GM21786 (cell line): ENCODE measurements at regions not wholly inside any gene's neighbourhood (a gene's known extent, or its start where the extent isn't known, plus 50 kb on each side); places are given as distances from the start of the nearest gene placed in this dataset.

Experiments used
- ATAC-seq: cut with Tn5 transposase; IDR thresholded peaks from one replicate; pipeline ENCODE4 v1.9.1; 2021; ENCODE audit not compliant: unreplicated experiment

- ATAC-seq: no peak
These were observed 167.6 kb upstream of the CADPS start for GRCh38 chr3:63042833-63043232.

DNA sequence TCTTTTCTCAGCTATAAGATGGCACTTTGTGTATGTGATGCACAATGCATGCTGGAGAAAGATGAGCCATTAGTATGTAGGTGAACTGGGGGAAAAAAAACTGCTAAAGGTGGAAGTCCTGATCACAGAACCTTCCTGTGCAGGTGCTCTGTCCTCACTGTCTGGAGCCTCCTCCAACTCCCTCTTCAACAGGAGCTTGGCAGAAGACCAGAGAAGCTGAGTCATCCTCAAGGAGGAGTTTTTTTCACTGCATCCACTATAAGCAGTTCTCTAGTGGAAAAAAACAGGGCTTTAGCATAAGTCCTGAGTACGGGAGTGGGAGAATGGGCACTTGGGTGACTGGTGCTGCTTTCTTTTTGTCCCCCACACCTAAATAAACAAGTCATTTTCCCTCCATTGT is 168.4 kb upstream of the CADPS start:
- ATAC-seq: no peak

DNA sequence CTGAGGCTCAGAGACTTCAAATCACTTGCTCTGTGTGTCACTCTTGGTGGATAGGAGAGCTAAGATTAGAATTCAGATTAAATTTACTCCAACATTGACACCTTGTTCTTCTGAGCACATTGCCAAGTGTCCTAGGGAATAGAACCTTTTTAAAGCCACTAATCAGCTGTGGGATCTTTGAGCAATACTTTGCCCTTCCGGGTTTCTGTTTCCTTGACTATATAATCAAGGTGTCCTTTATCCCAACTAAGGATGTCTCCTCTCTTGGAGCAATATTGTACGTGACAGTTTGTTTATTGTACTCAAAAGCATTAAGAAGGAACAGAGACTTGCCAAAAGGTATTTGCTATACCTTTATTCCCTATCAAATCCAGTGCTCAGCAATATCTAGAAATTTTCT is 170.9 kb upstream of the CADPS start:
- no peak for ATAC-seq

- no peak for ATAC-seq
These were observed 171.4 kb upstream of the CADPS start for GRCh38 chr3:63046580-63046979.

GRCh38 chr3:63047068-63047467 is 171.9 kb upstream of the CADPS start:
- no peak for ATAC-seq

DNA sequence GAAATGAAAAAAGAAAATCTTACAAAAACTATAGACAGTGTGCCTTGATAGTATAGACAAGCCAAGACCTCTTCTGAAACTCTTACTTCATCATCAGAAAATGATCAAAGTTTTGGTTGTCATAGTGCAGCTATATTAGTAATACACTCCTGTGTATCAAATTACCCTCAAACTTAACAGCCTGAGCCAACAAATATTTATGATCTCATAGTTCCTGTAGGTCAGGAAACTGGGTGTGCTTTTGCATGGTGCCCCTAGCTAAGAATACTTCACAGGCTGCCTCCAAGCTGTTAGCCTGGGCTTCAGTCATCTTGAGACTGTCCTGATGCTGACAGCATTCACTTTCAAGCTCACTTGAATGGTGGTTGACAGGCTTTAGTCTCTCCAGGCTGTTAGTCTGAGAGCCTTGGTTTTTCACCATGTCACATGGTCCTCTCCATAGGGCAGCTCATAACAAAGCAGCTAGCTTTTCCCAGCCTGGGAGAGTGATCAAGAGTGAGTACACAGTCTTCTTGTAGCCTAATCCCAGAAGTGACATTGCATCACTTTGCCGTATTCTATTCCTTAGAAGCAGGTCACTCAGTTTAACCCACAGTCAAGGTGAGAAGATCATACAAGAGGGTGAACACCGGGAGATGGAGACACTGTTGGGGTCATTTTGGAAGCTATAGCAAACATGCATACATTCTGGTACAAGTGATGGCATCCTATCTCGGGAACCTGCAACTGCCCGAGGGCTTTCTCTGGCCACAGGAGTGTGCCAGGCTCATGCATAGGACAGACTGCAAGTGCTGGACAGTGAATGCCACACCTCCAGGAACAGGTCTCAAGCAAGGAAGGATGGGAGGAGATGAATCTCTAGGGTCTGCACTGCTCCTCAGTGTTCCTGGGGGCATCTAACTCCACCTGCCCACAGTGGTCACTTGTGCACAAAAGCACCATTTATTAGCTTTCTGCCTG is 173.4 kb upstream of the CADPS start:
- ATAC-seq: no peak

DNA sequence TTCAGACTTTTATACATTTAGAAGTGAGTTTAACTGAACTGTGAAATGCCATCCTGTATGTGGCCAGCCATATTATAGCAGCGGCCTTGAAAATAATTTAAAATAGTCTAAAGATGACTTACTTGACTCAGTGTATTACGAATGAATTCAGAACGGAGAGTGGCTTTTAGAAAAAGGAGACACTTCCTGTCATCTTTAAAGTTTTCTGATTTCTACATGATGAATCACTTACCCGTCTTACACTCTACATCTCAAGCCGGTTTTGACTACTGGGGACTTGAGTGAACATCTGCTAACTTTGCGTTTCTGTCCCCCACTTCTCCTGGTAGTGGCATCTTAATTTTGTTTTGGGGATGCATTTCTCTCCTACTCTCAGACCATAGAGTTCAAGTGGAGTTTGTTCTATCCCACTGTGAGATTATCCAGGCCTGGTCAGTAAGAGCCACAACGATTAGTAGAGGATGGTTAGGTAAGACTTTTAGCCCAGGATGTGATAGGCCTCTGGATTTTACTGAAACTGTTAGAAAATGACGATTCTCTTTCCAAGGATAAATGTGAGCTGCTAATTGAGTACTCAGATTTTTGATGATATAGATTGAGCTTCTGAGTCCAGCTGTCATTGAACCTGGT is 175.4 kb upstream of the CADPS start:
- ATAC-seq: no peak

GRCh38 chr3:63051920-63052319 is 176.7 kb upstream of the CADPS start:
- no peak for ATAC-seq

DNA sequence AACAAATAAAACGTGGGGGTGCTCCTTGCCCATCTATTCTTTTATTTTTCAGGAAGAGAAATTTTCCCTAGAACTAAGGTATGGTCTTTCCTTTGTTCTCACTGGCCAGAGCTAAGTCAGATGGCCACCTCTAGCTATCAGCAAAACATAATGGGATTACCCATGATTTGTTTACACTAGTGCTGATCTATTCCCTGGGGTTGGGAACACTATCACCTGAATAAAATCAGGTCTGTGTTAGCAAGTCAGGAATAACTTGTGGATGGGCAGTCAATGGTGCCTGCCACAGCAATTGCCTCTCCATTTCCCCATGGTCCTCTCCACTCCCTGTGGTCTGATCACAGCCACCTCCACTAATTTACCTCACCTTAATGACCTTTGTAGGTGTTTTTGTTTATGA is 181.7 kb upstream of the CADPS start:
- ATAC-seq: no peak

DNA sequence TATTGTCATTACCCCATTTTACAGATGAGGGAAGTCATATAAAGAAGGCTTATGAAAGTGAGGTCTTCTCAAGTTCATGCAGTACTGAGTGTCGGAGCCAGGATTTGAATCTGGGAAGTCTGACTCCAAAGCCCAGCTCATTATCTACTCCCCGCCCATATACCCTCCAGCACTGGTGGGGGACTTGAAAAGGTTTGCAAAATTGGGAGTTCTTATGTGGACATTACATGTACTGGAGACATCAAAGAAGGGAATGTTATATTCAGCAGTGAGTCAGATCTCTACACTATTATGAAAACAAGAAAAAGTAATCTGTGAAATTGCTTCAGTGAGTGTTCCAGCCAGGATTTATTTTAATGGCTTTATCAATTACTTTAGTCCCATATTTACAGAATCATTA is 185.2 kb upstream of the CADPS start:
- no peak for ATAC-seq

- ATAC-seq: no peak
These were observed 186.2 kb upstream of the CADPS start for GRCh38 chr3:63061449-63061848.

- no peak for ATAC-seq
These were observed 189.1 kb upstream of the CADPS start for GRCh38 chr3:63064209-63064755.

DNA sequence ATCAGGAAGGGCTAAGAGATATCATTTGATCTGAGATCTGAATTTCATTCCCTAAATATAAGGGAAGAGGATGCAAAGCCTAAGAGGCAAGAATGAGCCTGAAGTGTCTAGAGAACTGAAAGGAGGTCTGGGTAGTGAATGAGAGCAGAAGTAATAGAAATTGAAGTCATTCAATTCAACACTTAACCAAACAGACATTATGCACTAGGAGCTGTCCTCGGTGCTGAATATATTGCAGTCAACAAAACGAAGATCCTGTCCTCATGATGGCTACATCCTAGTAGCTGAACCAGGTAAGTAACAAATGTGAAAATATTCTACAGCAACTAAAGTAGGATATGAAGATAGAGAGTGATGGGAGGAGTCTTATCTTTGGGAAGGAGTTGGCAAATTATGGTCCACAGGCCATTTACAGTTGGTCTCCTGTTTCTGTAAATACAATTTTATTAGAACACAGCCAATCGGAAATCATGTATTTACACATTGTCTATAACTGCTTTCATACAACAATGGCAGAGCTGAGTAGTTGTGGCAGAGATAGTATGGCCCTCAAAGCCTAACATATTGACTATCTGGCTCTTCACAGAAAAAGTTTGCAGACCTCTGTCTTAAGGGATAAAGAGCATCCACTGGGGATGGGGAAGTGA is 192.9 kb upstream of the CADPS start:
- ATAC-seq: no peak

DNA sequence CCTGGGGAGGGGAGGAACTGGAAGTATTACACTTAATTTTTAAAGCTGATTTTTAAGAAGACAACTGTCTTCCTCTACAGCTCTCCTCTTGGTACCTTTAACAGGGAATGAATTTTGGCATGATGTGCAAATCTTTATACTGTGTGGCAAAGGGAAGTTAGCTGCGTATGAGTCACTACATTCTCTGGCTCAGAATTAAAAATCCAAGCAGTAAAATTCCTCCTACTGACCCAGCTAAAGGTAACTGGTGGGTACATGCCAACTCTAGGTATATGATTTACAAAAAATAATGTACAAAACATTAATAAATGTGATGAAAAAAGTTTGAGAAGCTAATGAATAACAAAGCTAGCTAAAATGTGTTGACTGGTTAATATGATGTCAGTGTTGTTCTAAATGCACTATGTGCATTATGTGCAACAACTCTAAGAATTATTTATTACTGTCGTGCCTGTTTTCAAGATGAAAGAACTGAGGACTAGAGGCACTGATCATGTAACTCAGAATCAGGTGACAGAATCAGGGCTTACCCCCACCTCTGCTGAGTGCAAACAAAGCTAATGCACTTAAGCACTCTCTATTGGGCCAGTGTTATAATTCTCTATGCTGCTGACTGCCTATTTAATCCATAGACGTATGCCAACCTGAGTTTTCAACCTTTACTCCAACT is 194.7 kb upstream of the CADPS start:
- ATAC-seq: no peak

- no peak for ATAC-seq
These were observed 195.2 kb upstream of the CADPS start for GRCh38 chr3:63070476-63070810.

- ATAC-seq: no peak
These were observed 201.1 kb upstream of the CADPS start for GRCh38 chr3:63076357-63076756.

DNA sequence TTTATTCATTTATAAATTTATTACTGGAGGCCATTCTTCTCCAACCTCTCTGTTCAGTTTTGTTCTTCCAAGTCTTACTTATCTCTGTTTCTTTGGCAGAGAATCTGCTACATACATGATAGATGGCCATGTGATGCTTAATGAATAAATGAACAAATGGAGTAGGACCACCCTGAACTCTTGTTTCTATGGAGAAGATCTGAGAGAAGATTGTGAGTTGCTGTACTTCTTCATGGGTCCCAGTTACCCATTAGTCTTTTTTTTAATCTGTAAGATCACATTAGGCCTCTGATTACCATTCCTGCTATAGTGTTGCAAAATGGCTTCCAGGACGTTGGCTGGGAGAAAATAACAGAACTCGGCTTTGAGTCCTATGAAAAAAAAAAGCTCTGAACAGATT is 191.9 kb upstream of the SYNPR start:
- ATAC-seq: no peak

- ATAC-seq: no peak
These were observed 188.9 kb upstream of the SYNPR start for GRCh38 chr3:63089007-63089750.

GRCh38 chr3:63089751-63090132 is 188.4 kb upstream of the SYNPR start:
- ATAC-seq: no peak

DNA sequence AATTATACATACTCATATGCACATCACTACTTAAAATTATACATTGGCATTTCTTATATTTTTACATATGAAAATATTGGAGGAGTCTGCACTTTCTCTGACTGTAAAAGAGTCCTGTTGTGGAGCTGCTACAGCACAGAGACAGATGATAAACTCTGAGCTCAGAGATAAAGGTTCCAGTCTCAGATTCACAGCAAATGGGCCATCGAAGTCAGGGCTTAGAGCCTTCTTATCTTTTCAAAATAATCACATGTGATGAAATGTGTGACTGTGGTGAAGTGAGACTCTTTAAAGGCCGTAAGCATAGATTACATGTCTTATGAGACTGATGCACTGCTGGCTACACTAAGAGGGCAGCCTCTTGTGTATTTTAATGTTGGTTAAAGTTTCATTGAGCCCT is 187.5 kb upstream of the SYNPR start:
- no peak for ATAC-seq

DNA sequence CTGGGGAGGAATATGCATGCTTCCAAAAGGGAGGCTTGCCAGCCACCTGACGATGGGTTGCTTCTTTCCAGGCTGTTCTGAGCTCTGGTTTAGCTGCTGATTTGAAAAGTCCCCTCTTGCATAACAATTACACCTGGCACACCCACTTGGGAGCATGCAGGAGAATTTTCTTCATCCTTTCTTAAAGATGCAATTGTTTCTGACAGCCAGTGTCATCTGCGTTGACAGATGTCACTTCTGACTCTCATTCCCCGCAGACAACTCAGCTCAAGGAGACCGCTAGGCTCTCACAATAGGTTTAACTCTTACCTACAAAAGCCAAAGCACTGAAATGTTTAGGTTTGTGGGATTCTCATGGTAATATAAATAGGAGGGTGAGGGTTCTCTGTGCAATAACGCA is 185.6 kb upstream of the SYNPR start:
- ATAC-seq: no peak
